ENCODE measurements at regions not wholly inside any gene's neighbourhood (a gene's known extent, or its start where the extent isn't known, plus 50 kb on each side); places are given as distances from the start of the nearest gene placed in this dataset.
"Not testable (repeated sequence)": the region's sequence is repeated elsewhere in the genome, so short reads cannot be mapped to it uniquely, and the experiment has no call there.

DNA sequence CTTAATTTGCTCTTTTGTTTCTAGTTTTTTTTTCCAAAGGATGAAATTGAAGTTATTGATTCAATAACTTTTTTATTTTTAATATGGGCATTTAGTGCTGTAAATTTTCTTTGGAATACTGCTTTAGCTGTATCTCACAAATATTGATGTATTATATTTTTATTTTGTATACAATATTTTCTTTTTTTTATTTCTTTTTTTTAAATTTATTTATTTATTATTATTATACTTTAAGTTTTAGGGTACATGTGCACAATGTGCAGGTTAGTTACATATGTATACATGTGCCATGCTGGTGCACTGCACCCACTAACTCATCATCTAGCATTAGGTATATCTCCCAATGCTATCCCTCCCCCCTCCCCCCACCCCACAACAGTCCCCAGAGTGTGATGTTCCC lies 823.7 kb downstream of the KCTD16 start:
- intact Hi-C loops (cut with micrococcal nuclease) = not testable (repeated sequence)

DNA sequence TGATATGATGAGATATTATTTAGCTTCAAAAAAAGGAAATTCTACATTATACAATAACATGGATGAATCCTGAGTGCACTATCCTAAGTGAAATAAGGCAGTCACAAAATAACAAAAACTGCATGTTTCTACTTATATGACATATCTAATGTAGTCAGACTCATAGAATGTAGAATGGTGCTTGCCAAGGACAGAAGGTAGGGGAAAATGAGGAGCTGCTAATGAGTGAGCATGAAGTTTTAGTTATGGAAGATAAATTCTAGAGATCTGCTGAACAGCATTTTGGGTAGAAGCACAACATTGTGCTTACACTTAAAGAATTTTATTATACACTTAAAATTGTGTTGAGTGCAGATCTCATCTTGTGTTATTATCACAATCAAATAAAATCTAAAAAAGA lies 812.4 kb downstream of the KCTD16 start:
- intact Hi-C loops (cut with micrococcal nuclease) = no loop called here

DNA sequence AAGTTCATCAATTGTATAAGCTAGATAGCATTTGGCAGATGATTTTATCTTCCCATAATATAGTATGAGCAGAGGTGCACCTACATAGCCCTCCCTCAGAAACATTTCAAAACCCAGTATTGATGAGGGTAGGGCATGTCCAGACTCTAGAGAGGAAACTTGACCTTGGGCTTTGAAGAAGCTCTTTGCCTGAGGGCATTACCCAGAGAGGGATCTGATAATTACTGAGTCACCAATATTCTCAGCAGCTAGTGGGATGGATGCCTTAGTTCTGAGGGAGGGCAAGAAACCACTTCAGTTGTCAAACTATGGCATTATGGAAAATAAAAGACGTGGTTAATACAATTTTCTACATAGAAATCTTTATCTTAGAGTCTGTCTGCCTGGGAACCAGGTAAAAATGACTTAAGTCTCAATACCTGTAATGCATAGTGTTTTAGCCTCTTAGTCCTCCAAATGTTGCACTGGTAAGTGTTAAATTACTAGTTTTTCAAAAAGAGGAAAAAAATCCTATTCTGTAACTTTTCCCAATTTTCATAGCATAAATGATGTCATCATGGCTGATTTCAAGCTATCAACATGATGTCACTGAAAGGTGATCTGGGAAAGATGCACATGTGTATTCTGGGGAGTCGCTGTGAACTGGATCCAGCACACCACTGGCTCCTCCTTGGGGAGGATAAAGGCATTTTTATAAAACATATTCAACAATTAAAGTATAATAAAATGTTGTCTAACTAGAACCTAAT lies 809.0 kb downstream of the KCTD16 start:
- intact Hi-C loops (cut with micrococcal nuclease) = no loop called here

DNA sequence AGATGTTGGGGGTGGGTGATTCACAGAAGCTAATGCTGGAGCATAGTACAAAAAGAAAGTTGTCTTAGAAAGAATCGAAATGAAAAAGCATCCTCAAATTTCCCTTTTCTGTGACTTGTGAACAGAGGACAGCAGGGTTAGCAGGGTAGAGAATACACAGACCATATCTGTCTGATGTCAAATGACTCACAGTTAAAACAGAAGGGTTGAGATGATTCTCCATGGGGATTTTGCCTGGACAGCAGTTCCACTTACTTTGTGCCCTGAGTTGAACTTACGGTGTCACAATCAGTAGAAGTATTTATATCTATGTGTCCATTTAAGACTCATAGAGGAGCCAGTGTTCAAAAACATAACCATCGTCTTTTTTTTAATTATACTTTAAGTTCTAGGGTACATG lies 801.6 kb downstream of the KCTD16 start:
- intact Hi-C loops (cut with micrococcal nuclease) = no loop called here

DNA sequence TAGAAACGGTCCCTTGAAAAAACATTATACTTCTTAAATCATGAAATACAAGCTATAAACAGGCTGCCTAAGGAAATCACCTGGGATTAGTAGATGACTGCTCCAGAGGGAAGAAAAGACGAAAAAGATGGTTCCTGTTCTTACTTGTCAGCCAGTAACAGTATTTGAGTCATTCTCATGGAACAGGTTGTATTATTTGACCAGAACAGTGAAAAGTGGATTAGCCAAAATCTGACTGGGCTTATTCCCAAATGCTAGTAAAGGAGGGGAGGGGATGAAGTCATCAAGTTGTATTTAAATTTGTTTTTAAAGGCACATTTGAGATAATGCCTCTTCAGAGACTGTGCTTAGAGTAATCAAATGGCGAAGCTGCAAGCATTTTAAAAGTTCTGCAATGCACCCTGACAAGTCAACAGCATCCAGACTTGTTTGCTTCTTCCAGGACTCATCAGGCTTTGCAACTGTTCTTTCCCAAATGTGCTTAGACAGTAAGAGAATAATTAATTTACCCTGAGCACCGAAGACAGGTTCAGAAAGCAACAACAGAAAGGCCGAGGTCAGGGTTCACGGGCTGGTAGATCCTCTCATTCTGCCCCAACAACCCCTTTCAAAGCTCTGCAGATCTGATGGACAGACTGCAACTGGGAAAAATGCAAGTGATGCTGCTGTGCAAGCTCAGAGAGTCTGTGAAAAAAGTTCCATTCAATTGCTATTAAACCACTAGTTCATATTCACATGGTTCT lies 800.6 kb downstream of the KCTD16 start:
- intact Hi-C loops (cut with micrococcal nuclease) = no loop called here

DNA sequence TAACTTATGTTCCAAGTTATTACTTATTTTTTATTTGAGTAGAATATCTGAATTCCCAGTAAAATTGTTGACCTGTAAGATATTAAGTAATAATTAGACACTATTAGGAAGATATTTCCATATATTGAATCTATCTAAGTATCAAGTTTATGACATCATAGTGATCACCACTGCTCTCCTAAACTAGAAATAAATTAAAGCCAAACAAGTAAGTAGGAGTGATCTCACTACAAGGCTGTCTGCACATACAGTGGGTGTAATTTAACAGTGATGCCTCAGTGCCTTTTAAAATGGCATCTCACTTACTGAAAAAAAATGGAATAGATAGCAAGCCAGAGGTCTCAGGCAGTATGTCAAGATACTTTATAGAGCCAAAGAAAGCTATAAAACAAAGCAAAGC lies 789.6 kb downstream of the KCTD16 start:
- intact Hi-C loops (cut with micrococcal nuclease) = no loop called here

DNA sequence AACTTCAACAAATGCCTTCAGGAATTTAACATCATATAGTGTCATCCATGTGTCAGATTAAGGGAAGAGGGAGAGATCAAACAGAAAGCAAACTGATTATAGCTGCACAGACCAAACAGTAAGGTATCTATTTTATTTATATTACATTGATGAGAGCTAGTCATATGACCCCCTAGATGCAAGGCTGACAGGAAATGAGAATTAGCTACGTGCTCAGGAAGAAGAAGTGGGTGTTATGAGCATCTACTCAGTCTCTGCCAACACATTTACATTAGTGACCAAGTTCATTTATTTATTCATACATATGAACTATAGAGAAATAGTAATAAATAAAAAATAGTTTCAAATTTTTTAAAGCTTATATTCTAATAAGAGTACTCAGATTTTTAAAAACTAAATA lies 787.3 kb downstream of the KCTD16 start:
- intact Hi-C loops (cut with micrococcal nuclease) = no loop called here

DNA sequence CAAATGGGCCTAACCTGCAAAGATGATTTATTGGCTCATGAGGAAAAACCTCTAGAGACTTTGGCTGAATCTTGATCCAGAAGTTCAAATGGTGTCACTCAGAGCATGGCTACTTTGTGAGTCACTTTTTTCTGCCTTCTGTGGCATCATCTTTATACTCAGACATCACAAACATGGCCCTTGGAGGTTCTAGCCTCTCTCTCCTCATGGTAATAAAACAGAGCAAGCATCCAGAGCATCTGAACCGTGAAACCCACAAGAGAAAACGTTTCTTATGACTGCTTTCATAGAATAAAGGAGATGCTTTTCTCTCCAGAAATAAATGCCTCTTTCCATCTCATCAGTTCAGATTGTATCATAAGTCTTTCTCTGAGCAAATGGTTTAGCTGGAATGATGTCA lies 780.3 kb downstream of the KCTD16 start:
- intact Hi-C loops (cut with micrococcal nuclease) = no loop called here

DNA sequence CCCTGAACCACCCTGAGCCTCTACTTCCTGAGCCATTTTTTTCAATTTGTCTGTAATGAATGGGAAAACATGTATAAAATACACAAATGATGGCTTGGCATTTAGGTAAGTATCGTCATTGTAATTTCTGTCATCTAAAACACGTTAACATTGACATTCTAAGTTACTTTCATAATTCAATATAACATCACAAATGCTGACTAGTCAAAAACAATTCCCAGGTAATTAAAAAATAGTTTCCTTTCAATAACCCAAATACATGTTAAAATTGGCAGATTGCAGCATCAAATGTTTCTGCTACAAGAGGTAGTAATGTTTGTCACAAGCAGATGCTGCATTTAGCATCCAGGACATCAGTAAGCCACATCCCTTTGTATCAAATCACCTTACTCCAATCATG lies 776.4 kb downstream of the KCTD16 start:
- intact Hi-C loops (cut with micrococcal nuclease) = no loop called here

DNA sequence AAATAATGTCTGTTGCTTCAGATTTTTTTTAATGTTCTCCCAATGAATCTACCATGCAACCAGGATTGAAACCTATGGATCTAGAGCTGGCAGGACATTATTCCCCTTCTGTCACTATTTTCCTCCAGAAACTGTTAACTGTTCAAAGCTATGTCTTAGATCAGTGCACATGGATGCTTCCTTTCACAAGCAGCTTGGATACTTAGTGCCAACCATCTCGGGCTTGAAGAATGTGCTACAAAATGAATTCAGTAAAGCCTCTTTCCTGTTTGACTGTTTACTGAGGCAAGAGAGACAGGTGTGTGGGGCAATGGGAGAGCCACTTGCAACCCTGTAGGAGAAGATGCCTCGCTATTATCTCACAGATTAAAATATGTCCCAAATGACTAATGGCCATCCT lies 774.8 kb downstream of the KCTD16 start:
- intact Hi-C loops (cut with micrococcal nuclease) = no loop called here

DNA sequence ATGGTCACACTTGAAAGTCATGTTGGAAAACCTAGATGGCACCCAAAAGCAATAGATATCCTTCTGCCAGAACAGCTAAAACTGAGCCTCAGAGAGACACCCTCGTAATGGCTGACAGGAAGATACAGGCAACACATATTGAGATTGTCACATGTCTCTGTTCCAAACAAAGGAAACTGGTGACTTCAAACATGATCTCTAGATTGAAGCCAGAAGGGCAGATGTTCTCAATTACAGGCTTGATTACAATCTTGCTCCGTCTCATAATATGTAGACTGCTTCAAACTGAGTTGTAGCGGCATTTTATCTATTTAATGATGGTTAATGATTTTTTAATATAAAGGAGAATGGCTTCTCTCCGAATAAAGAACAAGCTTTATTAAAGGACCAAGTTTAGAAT lies 774.3 kb downstream of the KCTD16 start:
- intact Hi-C loops (cut with micrococcal nuclease) = no loop called here

DNA sequence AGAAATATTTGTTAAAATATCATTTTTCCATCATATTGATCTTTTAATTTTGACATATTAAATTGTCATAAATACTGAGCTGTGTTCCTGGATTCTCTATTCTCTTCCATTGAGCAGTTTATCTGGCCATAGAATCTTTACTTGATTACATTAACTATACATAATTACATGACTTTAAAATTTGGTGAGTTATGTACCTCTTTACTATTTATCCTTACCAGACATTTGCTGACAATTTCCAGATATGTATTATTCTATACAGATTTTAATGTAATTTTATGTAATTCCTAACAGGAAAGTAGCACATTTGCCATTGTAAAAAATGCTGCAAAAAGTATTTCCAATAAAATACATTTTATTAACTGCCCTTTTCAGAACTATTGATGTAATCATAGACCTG lies 770.3 kb downstream of the KCTD16 start:
- intact Hi-C loops (cut with micrococcal nuclease) = no loop called here

DNA sequence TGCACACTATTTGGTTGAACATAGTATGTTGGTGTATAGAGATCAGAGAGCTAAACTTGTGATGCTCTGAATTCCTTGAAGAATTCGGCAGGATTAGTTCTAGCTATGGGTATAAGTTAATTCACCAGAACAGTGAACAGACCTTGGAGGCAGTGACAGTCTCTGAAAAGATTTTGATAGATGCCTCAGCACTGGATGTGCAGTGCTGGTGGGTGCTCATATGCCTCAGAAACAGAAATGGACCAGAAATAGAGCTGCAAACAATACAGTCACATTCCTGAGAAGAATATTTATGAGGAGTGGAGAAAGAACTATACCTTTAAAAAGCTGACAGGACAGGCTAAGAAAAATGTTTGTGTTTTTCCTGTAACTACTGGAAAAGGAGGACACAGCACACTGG lies 747.7 kb downstream of the KCTD16 start:
- intact Hi-C loops (cut with micrococcal nuclease) = no loop called here

DNA sequence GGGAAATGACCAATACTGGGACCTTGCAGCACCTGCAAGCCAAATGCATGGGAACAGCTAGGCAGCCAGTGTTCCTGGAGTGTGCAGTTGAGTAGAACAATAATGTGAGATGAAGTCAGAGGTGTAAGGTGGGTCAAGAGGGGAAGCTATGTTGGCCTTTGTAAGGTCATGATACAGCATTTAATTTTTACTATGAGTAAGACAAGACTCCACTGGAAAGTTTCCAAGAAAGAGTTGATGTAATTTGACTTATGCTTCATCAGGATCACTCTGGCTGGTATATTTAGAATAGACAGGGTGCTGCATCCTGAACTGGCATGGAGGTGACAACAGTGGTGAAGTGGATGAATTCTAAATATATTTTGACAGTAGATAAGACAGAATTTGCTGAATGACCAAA lies 744.8 kb downstream of the KCTD16 start:
- intact Hi-C loops (cut with micrococcal nuclease) = no loop called here

DNA sequence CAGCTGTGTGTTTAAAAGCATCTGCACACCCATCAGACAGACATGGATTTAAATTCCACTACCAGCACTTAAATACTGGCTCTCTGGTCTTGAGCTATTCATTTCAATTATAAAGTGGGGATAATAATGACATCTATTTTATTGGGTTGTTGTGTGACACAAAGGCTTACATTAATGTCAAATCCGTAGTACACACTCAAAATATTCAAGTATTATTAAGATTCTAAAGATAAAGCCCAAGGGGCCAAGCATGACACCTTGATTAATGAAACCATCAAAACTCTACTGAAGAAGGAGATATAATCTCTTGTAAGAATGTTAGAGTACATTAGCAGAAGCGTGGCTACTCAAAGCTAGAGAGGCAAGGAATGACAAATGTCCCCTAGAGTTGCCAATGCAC lies 743.0 kb downstream of the KCTD16 start:
- intact Hi-C loops (cut with micrococcal nuclease) = no loop called here

DNA sequence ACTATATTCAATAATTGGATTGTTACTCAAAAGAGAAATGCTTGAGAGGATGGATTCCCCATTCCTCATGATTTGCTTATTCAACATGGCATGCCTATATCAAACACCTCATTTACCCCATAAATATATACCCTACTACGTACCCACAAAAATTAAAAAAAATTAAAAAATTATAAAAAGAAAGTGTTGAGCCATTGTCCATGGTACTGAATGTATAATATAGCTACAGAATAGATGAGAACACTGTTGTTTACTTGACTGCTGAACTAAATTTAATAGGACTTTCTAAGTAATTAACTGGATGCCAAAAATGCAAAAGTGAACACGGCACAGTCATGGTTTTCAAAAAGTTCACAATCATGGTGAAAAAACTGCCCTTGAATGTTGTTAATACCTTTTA lies 725.8 kb downstream of the KCTD16 start:
- intact Hi-C loops (cut with micrococcal nuclease) = no loop called here

DNA sequence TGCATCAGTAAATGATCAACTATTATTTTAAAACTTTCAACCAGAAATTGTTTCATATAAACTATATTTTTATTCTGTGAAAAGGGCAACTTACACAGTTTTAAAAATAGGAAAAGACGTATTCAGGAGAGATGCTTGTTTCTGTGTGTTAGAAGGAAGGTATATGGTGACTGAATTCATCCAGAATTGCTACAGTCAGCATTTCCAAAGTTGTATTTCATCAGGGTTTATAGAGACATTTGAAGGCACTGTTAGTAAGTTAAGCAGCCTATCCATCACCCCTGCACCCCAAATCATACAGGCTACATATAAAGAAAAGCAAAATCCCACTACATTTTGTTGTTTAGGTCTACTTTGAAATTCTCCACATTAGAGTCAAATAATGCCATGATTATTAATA lies 716.0 kb downstream of the KCTD16 start:
- intact Hi-C loops (cut with micrococcal nuclease) = no loop called here

DNA sequence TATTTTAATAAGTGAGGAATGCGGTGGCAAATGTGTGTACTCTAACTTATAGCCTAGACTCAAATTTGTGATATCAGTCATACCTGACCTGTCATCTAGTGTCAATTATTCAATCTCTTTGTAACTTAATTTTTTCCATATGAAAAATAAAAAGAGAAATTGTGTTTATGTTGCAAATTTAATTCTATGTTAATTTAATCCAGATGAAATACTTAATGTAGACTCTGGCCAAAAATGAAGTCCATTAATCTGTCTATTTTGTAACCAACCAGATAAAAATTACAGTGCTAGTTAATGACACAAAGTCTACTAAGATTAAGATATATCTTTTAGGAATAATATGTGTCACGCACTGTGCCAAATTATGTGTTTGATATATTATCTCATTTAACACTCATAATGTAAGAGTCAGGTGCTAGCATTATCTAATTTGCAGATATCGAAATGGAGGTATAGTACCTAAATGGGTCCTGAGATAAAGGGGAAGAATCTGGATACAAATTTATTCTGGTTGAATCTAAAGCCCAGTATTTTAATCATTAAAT lies 712.1 kb downstream of the KCTD16 start:
- intact Hi-C loops (cut with micrococcal nuclease) = no loop called here

DNA sequence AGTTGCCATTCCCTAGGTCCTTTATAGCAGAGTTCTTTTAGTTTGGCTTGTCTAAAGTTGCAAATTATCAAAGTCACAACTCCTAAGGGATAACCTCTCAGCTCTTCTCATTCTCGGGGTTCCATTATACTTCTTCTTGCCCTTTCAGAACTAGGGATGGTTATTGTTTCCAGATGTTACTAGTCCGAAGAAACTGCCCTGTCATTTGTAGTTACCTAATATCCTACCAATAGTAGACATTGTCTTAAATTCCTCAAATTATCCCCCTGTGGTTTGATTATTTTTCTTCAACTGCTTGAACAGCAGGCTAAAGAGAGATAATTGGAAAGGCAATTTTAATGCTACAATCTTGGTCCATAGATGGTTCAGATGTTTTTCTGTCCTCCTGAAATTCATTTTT lies 709.8 kb downstream of the KCTD16 start:
- intact Hi-C loops (cut with micrococcal nuclease) = no loop called here

DNA sequence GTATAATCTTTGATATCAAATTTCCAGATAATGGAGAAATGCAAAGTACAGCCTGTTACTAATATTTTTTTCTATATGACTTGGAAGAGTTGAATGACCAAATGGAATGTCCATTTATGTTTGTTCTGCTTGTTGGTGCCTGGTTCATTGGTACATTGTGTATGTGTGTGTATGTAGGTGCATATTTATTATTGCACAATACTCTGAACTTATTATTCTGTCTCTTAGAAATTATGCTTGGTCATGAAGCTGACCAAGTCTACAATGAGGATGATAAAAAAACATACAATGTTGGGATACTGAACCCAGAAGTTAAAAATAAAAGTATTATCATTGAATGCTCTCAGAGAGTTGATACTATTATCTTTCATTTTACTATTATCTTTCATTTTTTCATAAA lies 706.3 kb downstream of the KCTD16 start:
- intact Hi-C loops (cut with micrococcal nuclease) = no loop called here

DNA sequence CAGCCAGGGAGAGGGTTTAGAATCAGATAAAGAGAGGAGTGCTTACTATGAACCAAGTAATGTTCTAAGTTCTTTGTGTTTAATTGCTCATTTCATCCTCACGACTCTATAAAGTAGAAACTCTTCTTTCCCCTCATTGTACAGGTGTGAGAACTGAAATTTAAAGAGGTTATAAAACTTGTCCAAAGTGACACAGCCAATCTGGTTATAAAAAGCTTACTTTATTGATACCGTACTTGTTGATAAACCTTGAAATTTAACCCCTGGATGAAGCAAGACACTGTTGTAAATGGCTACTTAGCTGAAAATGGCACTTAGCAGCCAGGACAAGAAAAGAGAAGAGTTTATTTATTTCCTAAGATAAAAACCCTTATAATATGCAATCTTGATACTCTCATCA lies 702.4 kb downstream of the KCTD16 start:
- intact Hi-C loops (cut with micrococcal nuclease) = no loop called here

DNA sequence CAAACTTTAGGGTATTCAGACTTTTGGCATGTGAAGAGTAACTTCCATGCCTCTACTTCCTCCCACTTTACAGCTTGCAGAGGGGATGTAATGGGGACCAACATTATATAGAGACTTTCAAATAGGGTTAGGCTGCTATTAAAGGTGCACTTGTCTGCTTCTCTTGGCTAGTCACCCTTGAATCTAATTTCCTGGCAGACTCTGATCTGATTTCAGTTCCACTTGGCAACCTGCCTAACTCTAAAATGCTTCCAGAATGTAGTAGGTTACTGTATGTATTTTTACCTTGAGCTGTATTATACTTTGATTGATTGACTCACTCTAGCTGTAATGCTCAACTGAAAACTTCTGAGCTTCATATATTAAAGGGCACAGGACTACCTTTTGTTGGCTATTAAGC lies 693.4 kb downstream of the KCTD16 start:
- intact Hi-C loops (cut with micrococcal nuclease) = no loop called here

DNA sequence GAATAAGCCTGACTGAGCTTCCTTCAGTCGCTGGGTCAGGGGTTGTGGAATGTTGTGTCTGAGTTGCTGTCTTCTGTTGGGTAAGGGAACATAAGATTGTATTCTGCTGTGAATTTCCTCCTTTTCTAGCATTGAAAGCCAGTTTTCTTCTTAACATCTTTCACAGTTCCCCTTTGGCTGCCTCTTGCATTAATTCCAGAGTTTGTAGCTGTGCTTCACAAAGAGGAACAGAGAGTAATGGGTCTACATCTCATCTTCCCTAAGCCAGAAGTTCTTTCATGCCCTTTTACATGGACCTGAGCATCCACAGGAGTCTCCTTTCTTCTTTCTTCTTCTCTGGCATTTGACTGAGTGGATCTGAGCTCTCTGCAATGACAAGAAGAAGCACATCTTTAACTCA lies 686.8 kb downstream of the KCTD16 start:
- intact Hi-C loops (cut with micrococcal nuclease) = no loop called here
